Tibial nerve (tissue), 4 donors: ENCODE measurements at regions not wholly inside any gene's neighbourhood (a gene's known extent, or its start where the extent isn't known, plus 50 kb on each side); places are given as distances from the start of the nearest gene placed in this dataset.

Experiments used
- DNase-seq, 2 donors: peaks; one replicate each; pipeline ENCODE4 v3.0.0-alpha.2; 2019; ENCODE audit warnings: low spot score in 2 of 2
- H3K27ac ChIP-seq, 4 donors: fragments of 200-600 bp; sonication (generic) in 3 of 4; one replicate each; pipeline ENCODE4 v1.5.1; 2017 to 2019; ENCODE audit warnings: mild to moderate bottlenecking in 1 of 4
- H3K27me3 ChIP-seq, 2 donors: fragments of 200-600 bp; sonication (generic) in 1 of 2; one replicate each; pipeline versions ENCODE4 v1.5.1 to v1.6.0; 2017 to 2019
- H3K36me3 ChIP-seq, 3 donors: fragments of 200-600 bp; sonication (generic); one replicate each; pipeline ENCODE4 v1.5.1; 2018 to 2019
- H3K4me1 ChIP-seq, 4 donors: fragments of 200-600 bp; sonication (generic) in 3 of 4; one replicate each; pipeline ENCODE4 v1.5.1; 2017 to 2019
- H3K4me3 ChIP-seq, 4 donors: fragments of 200-600 bp; sonication (generic) in 3 of 4; one replicate each; pipeline ENCODE4 v1.5.1; 2017 to 2019; ENCODE audit warnings: mild to moderate bottlenecking in 1 of 4, moderate library complexity in 1 of 4
- H3K9me3 ChIP-seq, 4 donors: fragments of 200-600 bp; sonication (generic) in 3 of 4; one replicate each; pipeline ENCODE4 v1.5.1; 2017 to 2019
- CTCF ChIP-seq, 5 experiments: fragments of 200-600 bp in 3 of 5; fragments of 450-650 bp in 2 of 5; sonication (generic) in 3 of 5; IDR thresholded peaks; one replicate each; pipeline ENCODE4 v1.5.1; 2016 to 2019; ENCODE audit warnings: antibody characterized with exemption in 5 of 5, mild to moderate bottlenecking in 3 of 5, moderate library complexity in 2 of 5
- EP300 ChIP-seq, 2 donors: sonication (generic); formaldehyde crosslinking; IDR thresholded peaks; one replicate each; pipeline ENCODE4 v1.6.1; 2017; ENCODE audit warnings: antibody characterized with exemption in 2 of 2, mild to moderate bottlenecking in 1 of 2
- POLR2A ChIP-seq, 2 donors: fragments of 450-650 bp; IDR thresholded peaks; one replicate each; pipeline ENCODE4 v1.6.1; 2017; ENCODE audit warnings: antibody characterized with exemption in 2 of 2, mild to moderate bottlenecking in 2 of 2, moderate library complexity in 2 of 2
- WGBS, 2 donors: methylation state at CpG; one replicate each; pipeline ENCODE4 v1.1.5; 2018; 5-methylcytosine and 5-hydroxymethylcytosine counted together

DNA sequence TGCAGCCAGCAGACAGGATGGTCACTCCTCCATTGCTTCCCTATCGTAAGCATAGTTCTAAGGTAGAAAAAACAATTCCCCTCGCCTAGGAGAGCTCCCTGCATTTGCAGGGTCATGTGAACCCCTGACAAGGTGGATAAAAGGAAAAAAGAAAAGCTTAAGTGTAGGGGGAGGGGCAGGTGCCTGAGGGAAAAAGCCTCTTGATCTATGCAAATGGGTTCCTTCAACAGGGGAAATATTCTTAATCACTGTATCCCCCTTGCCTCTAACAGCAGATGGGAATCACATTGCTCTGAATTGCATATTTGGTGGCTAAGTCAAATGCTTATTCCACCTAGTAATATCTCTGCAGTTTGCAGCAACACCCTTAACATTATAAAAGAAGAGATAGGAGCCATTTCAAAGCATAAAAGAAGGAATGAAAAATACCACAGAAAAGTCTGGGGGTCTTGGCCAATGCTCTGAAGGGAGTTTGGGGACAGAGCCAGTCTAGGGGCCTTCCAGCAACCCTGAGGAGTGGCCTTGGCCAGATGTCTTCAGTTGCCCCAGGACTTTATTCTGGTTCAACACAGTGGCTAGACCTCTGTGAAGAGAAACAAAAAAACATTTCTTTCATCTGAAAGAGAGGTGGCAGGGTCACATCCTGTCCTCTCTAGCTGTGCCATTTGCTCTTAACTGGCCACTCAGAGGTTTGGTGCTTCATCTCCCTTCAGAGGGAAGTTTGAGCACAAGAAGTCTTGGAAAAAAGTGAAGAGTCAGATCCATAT, 660.4 kb upstream of the GJE1 start:
- H3K36me3 ChIP-seq = no peaks in the 10 kb centered on the region
- H3K4me3 ChIP-seq = no peak overlapping the region
- TF ChIP-seq CTCF (IDR thresholded peaks at IDR 0.05) (no peak), EP300 (IDR thresholded peaks at IDR 0.05) (no peak), POLR2A (IDR thresholded peaks at IDR 0.05) (no peak)
- WGBS, 2 donors = 87 to 90% methylated on average over 2 of the region's 2 CpGs
- H3K4me1 ChIP-seq = peaks cover 0 to 4% (median 2%) of the 10 kb centered on the region in 4 donors
- no peak overlapping the region for H3K27ac ChIP-seq
- no peak for DNase-seq
- H3K27me3 ChIP-seq = no peaks in the 10 kb centered on the region
- H3K9me3 ChIP-seq = no peaks in the 10 kb centered on the region

GRCh38 chr6:141470810-141471209, 661.9 kb upstream of the GJE1 start:
- TF ChIP-seq POLR2A (IDR thresholded peaks at IDR 0.05) (no peak), CTCF (IDR thresholded peaks at IDR 0.05) (no peak), EP300 (IDR thresholded peaks at IDR 0.05) (no peak)
- WGBS, 2 donors = 95 to 100% methylated on average over 2 of the region's 2 CpGs
- H3K9me3 ChIP-seq = no peaks in the 10 kb centered on the region
- no peak overlapping the region for H3K27ac ChIP-seq
- no peaks in the 10 kb centered on the region for H3K27me3 ChIP-seq
- H3K36me3 ChIP-seq = no peaks in the 10 kb centered on the region
- H3K4me1 ChIP-seq = peaks cover 0 to 13% (median 2%) of the 10 kb centered on the region in 4 donors
- no peak for DNase-seq
- H3K4me3 ChIP-seq = no peak overlapping the region

DNA sequence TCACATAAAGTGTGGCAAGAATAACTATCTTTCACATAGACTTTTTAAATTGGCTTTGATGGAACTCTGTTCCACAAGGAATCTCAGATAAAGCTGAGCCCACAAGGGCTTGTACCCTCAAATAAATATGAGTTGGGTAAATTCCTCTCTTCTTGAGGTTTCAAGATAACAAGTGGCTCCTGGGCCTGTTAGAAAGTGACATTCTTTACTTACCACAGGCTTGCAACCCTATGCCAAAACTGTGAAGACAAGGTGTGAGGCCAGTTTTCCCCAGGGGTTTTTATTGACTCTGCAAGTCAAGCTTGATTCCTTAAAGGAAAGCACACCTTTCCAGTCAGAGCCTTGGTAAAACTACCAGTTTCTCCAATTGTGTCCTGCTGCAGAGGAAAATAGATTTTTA, 664.8 kb upstream of the GJE1 start:
- no peaks in the 10 kb centered on the region for H3K9me3 ChIP-seq
- H3K36me3 ChIP-seq = no peaks in the 10 kb centered on the region
- H3K4me3 ChIP-seq = no peak overlapping the region
- H3K4me1 ChIP-seq = peaks cover 0 to 34% (median 5%) of the 10 kb centered on the region in 4 donors
- no peak for DNase-seq
- peak overlapping the region in 1 of 4 donors; percentile 53 for H3K27ac ChIP-seq
- no peak for TF ChIP-seq POLR2A (IDR thresholded peaks at IDR 0.05)
- TF ChIP-seq EP300 (IDR thresholded peaks at IDR 0.05) = no peak
- no peak for TF ChIP-seq CTCF (IDR thresholded peaks at IDR 0.05)
- no peaks in the 10 kb centered on the region for H3K27me3 ChIP-seq

DNA sequence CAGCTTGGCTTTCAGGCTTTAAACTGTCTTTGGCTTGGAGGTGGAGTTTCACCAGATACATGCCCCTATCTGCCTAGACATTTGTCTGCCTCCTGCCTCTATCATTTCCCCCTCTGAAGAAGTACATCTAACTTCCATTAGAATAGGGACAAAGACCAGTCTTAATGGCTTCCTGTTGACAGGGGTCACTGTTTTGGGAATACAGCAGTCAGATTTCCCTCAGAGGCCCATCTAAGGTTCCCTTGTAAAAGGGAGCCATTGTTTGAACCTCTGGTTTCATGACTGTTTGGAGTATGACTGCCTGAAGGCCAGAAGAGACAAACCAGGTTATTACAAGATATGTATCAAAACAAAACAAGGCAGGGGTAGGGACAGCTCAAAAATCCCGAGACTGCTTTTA, 665.7 kb upstream of the GJE1 start:
- H3K27me3 ChIP-seq = no peaks in the 10 kb centered on the region
- TF ChIP-seq POLR2A (IDR thresholded peaks at IDR 0.05) = no peak
- no peak for TF ChIP-seq EP300 (IDR thresholded peaks at IDR 0.05)
- no peak for TF ChIP-seq CTCF (IDR thresholded peaks at IDR 0.05)
- DNase-seq = no peak
- 65 to 68% methylated on average over 1 of the region's 1 CpG for WGBS, 2 donors
- peaks cover 0 to 36% (median 5%) of the 10 kb centered on the region in 4 donors for H3K4me1 ChIP-seq
- H3K36me3 ChIP-seq = no peaks in the 10 kb centered on the region
- H3K27ac ChIP-seq = peak overlapping the region in 2 of 4 donors; percentile 4 to 53
- H3K4me3 ChIP-seq = no peak overlapping the region
- H3K9me3 ChIP-seq = no peaks in the 10 kb centered on the region

GRCh38 chr6:141464896-141465295, 667.8 kb upstream of the GJE1 start:
- no peaks in the 10 kb centered on the region for H3K36me3 ChIP-seq
- 72 to 78% methylated on average over 2 of the region's 2 CpGs for WGBS, 2 donors

More at GRCh38 chr6:141464896-141465295, 667.8 kb upstream of the GJE1 start:
- H3K4me3 ChIP-seq = no peak overlapping the region
- no peaks in the 10 kb centered on the region for H3K9me3 ChIP-seq
- peaks cover 0 to 36% (median 5%) of the 10 kb centered on the region in 4 donors for H3K4me1 ChIP-seq
- no peaks in the 10 kb centered on the region for H3K27me3 ChIP-seq
- TF ChIP-seq POLR2A (IDR thresholded peaks at IDR 0.05) (no peak), CTCF (IDR thresholded peaks at IDR 0.05) (no peak), EP300 (IDR thresholded peaks at IDR 0.05) (no peak)
- DNase-seq = no peak
- H3K27ac ChIP-seq = peak overlapping the region in 2 of 4 donors; percentile 1 to 11
